Left lung (tissue), 4 donors: ENCODE measurements at regions not wholly inside any gene's neighbourhood (a gene's known extent, or its start where the extent isn't known, plus 50 kb on each side); places are given as distances from the start of the nearest gene placed in this dataset.

Experiments used
- ATAC-seq: fragments of 200-7000 bp; cut with Tn5 transposase; one replicate; pipeline ENCODE4 v1.9.1; 2020; ENCODE audit warnings: moderate library complexity
- DNase-seq, 4 donors: peaks; one replicate each; pipeline ENCODE4 v3.0.0-alpha.2; 2013 to 2020
- H3K27ac ChIP-seq, 2 donors: fragments of 200-600 bp; sonication (generic) in 1 of 2; one replicate each; pipeline versions ENCODE4 v1.5.0 to v1.8.0; 2020 to 2021
- H3K27me3 ChIP-seq, 2 donors: fragments of 200-600 bp; sonication (generic) in 1 of 2; one replicate each; pipeline versions ENCODE4 v1.5.0 to v1.8.0; 2020 to 2021
- H3K36me3 ChIP-seq, 2 donors: fragments of 200-600 bp; sonication (generic) in 1 of 2; one replicate each; pipeline versions ENCODE4 v1.5.0 to v1.8.0; 2020 to 2021
- H3K4me1 ChIP-seq, 2 donors: fragments of 200-600 bp; one replicate each; pipeline ENCODE4 v1.8.0; 2021
- H3K4me3 ChIP-seq, 2 donors: fragments of 200-600 bp; sonication (generic) in 1 of 2; one replicate each; pipeline versions ENCODE4 v1.5.0 to v1.8.0; 2020 to 2021; ENCODE audit warnings: mild to moderate bottlenecking in 1 of 2
- H3K9me3 ChIP-seq, 2 donors: fragments of 200-600 bp; sonication (generic) in 1 of 2; one replicate each; pipeline versions ENCODE4 v1.5.0 to v1.8.0; 2020 to 2021
- intact Hi-C, 2 donors: fragments of 100-400 bp; cut with DNase I; formaldehyde crosslinking; loops; one replicate each; pipeline versions ENCODE4 v1.11.2 to v1.14.2; 2022
- TF ChIP-seq, protein P1 (sequence below), 2 donors: fragments of 200-600 bp; sonication (generic) in 1 of 2; IDR thresholded peaks; one replicate each; pipeline versions ENCODE4 v1.5.0 to v1.8.0; 2021; ENCODE audit warnings: antibody characterized with exemption in 2 of 2
- donor health status: DM: no; HTN: yes; CAD: no.
- donor health status: DM: no; HTN: no; CAD: no.

DNA sequence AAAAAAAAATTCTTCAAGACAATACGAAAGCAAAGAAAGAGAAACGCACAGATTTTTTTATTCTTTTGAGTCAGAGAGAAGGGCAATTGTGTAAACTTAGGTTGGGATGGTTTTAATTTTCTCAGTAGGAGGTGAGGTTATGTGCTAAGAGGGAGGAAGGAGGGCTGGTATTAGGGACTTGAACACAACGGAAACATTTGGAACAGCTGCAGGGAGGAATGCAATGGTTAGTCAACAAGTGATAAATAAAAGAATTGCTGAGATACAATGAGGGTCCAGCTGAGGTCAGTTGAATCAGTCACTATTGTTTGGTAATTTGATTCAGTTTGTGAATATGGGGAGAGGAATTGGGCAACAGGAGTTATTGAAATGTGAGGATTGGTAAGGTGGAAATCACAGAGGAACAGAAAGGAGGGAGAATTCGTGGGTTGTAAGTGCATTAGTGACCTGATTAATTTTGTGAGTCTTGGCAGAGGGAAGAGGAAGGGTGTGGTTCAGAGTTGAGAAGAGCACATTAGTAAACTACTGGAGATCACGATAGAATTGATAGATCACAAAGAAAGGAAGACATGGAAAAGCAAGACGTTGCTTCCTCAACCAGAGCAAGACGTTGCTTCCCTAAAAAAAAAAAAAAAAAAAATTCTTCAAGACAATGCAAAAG, 499.5 kb upstream of the SPRY2 start:
- intact Hi-C loops: no loop called here
- no peak overlapping the region for H3K4me3 ChIP-seq
- H3K9me3 ChIP-seq: peaks cover 0 to 18% of the 10 kb centered on the region in 2 donors
- no peak overlapping the region for H3K27ac ChIP-seq
- H3K27me3 ChIP-seq: no peaks in the 10 kb centered on the region
- ATAC-seq (no peak), DNase-seq (no peak)
- H3K4me1 ChIP-seq: no peaks in the 10 kb centered on the region
- H3K36me3 ChIP-seq: no peaks in the 10 kb centered on the region
- TF ChIP-seq, protein P1, sequence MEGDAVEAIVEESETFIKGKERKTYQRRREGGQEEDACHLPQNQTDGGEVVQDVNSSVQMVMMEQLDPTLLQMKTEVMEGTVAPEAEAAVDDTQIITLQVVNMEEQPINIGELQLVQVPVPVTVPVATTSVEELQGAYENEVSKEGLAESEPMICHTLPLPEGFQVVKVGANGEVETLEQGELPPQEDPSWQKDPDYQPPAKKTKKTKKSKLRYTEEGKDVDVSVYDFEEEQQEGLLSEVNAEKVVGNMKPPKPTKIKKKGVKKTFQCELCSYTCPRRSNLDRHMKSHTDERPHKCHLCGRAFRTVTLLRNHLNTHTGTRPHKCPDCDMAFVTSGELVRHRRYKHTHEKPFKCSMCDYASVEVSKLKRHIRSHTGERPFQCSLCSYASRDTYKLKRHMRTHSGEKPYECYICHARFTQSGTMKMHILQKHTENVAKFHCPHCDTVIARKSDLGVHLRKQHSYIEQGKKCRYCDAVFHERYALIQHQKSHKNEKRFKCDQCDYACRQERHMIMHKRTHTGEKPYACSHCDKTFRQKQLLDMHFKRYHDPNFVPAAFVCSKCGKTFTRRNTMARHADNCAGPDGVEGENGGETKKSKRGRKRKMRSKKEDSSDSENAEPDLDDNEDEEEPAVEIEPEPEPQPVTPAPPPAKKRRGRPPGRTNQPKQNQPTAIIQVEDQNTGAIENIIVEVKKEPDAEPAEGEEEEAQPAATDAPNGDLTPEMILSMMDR (IDR thresholded peaks at IDR 0.05): no peak

GRCh38 chr13:80835902-80836301, 495.0 kb upstream of the SPRY2 start:
- Histone ChIP-seq H3K36me3 (no peaks in the 10 kb centered on the region), H3K4me3 (no peak overlapping the region), H3K27ac (no peak overlapping the region), H3K4me1 (no peaks in the 10 kb centered on the region), H3K9me3 (peaks cover 0 to 40% of the 10 kb centered on the region in 2 donors), H3K27me3 (no peaks in the 10 kb centered on the region)
- no peak for ATAC-seq
- TF ChIP-seq, protein P1 (IDR thresholded peaks at IDR 0.05): no peak
- DNase-seq: no peak
- intact Hi-C loops: no loop called here

DNA sequence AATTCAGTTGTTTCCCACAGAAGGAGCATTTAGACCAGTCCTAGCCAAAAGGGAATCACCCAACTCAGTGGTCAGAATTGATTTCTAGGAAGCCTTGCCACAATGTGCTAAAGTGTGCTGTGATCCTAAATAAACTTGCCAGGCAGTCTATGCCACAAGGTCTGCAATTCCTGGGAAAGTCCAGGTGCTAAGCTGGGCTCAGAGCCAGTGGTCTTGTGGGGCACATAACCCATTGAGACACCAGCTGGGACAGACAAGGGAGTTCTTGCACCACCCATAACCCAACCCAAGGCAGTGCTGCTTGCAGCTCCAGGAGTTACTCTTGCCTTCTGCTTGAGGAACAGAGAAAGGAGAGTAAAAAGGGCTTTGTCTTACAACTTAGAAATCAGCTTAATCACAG, 489.5 kb upstream of the SPRY2 start:
- no peaks in the 10 kb centered on the region for H3K27me3 ChIP-seq
- TF ChIP-seq, protein P1 (IDR thresholded peaks at IDR 0.05): no peak
- intact Hi-C loops: no loop called here
- no peak overlapping the region for H3K4me3 ChIP-seq
- no peak for ATAC-seq
- peaks cover 0 to 61% of the 10 kb centered on the region in 2 donors for H3K9me3 ChIP-seq
- H3K27ac ChIP-seq: no peak overlapping the region
- no peaks in the 10 kb centered on the region for H3K36me3 ChIP-seq
- H3K4me1 ChIP-seq: no peaks in the 10 kb centered on the region
- DNase-seq: no peak

DNA sequence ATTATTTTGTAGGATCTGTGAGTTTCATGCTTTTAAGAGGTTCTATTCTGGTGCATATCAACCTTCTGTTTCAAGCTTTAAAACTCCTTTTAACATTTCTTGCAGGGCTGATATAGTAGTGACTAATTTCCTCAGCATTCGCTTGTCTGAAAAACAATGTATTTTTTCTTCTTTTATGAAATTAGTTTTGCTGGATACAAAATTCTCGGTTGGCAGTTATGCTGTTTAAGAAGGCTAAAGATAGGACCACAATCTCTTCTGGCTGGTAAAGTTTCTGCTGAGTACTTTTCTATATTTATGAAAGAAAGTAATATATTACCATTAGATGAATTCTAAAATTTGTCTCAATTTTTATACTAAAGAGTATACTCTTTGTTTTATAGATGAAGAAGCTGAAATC, 487.8 kb upstream of the SPRY2 start:
- Histone ChIP-seq H3K36me3 (no peaks in the 10 kb centered on the region), H3K4me3 (no peak overlapping the region), H3K9me3 (peaks cover 0 to 46% of the 10 kb centered on the region in 2 donors), H3K27ac (no peak overlapping the region), H3K27me3 (no peaks in the 10 kb centered on the region), H3K4me1 (no peaks in the 10 kb centered on the region)
- intact Hi-C loops: no loop called here
- no peak for DNase-seq
- TF ChIP-seq, protein P1 (IDR thresholded peaks at IDR 0.05): no peak
- no peak for ATAC-seq

DNA sequence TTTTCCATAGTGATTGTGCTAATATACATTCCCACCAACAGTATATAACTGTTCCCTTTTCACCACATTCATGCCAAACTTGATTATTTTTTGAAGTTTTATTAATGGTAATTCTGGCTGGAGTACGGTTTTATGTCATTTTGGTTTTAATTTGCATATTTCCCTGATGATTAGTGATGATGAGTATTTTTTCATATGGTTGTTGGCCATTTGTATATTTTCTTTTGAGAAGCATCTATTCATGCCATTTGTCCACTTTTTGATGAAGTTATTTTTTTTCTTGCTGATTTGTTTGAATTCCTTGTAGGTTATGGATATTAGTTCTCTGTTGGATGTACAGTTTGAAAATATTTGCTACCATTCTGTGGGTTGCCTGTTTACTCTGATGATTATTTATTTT, 484.4 kb upstream of the SPRY2 start:
- Histone ChIP-seq H3K36me3 (no peaks in the 10 kb centered on the region), H3K27me3 (no peaks in the 10 kb centered on the region), H3K4me3 (no peak overlapping the region), H3K4me1 (no peaks in the 10 kb centered on the region), H3K27ac (no peak overlapping the region), H3K9me3 (peaks cover 0 to 34% of the 10 kb centered on the region in 2 donors)
- TF ChIP-seq, protein P1 (IDR thresholded peaks at IDR 0.05): no peak
- ATAC-seq (no peak), DNase-seq (no peak)
- intact Hi-C loops: no loop called here
